Chondrocyte (in vitro differentiated cells): ENCODE measurements at regions not wholly inside any gene's neighbourhood (a gene's known extent, or its start where the extent isn't known, plus 50 kb on each side); places are given as distances from the start of the nearest gene placed in this dataset.

Experiments
- DNase-seq: peaks from one replicate; pipeline ENCODE4 v3.0.0; 2021; ENCODE audit warnings: mixed read lengths, low spot score
- H3K27ac Mint-ChIP-seq: one replicate; pipeline ENCODE4 v1.8.0; 2021; ENCODE audit warnings: mild to moderate bottlenecking, moderate library complexity, mixed read lengths; ENCODE audit not compliant: unreplicated experiment
- H3K27me3 Mint-ChIP-seq: 2 replicates; pipeline ENCODE4 v1.8.0; 2021; ENCODE audit warnings: low read depth, mixed read lengths
- H3K36me3 Mint-ChIP-seq: 2 replicates; pipeline ENCODE4 v1.8.0; 2021; ENCODE audit warnings: low read depth, mixed read lengths
- H3K4me1 Mint-ChIP-seq: 2 replicates; pipeline ENCODE4 v1.8.0; 2021; ENCODE audit warnings: low read depth, mild to moderate bottlenecking, mixed read lengths
- H3K4me3 Mint-ChIP-seq: one replicate; pipeline ENCODE4 v1.8.0; 2021; ENCODE audit warnings: mild to moderate bottlenecking, moderate library complexity, mixed read lengths; ENCODE audit not compliant: unreplicated experiment
- H3K9me3 Mint-ChIP-seq: 2 replicates; pipeline ENCODE4 v1.8.0; 2021; ENCODE audit warnings: low read depth, mixed read lengths
- TF ChIP-seq, protein P1 (sequence below): fragments of 200-600 bp; sonication (generic); IDR thresholded peaks from 2 replicates; pipeline ENCODE4 v1.5.0; 2021; ENCODE audit warnings: antibody characterized with exemption, mild to moderate bottlenecking, moderate library complexity

DNA sequence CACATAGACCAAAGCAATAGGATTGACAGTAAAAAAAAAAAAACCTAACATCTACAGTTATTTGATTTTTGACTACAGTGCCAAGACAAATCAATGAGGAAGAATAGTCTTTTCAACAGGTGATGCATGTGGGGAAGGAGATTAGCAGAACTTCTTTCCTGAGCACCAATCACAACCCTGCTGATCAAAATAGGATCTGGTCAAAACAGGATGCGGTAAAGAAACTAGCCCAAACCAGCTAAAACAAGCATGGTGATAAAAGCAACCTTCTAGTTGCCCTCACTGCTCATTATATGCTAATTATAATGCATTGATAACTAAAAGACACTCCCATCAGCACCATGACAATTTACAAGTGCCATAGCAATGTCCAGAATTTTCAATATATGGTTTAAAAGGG, 667.5 kb downstream of the GRXCR1 start:
- H3K27ac Mint-ChIP-seq, result no peak overlapping the region
- no peak for DNase-seq
- peaks cover 2% of the 10 kb centered on the region for H3K27me3 Mint-ChIP-seq
- no peaks in the 10 kb centered on the region for H3K4me1 Mint-ChIP-seq
- H3K4me3 Mint-ChIP-seq, result no peak overlapping the region
- H3K9me3 Mint-ChIP-seq, result peaks cover 16% of the 10 kb centered on the region
- TF ChIP-seq, protein P1, sequence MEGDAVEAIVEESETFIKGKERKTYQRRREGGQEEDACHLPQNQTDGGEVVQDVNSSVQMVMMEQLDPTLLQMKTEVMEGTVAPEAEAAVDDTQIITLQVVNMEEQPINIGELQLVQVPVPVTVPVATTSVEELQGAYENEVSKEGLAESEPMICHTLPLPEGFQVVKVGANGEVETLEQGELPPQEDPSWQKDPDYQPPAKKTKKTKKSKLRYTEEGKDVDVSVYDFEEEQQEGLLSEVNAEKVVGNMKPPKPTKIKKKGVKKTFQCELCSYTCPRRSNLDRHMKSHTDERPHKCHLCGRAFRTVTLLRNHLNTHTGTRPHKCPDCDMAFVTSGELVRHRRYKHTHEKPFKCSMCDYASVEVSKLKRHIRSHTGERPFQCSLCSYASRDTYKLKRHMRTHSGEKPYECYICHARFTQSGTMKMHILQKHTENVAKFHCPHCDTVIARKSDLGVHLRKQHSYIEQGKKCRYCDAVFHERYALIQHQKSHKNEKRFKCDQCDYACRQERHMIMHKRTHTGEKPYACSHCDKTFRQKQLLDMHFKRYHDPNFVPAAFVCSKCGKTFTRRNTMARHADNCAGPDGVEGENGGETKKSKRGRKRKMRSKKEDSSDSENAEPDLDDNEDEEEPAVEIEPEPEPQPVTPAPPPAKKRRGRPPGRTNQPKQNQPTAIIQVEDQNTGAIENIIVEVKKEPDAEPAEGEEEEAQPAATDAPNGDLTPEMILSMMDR, result no peak
- no peaks in the 10 kb centered on the region for H3K36me3 Mint-ChIP-seq

- TF ChIP-seq, protein P1, result no peak
Observed at GRCh38 chr4:43564107-43564506, 671.6 kb downstream of the GRXCR1 start.

GRCh38 chr4:43564591-43564990, 672.1 kb downstream of the GRXCR1 start:
- H3K27ac Mint-ChIP-seq, result no peak overlapping the region
- no peak overlapping the region for H3K4me3 Mint-ChIP-seq
- TF ChIP-seq, protein P1, result no peak
- no peak for DNase-seq
- H3K27me3 Mint-ChIP-seq, result peaks cover 2% of the 10 kb centered on the region
- no peaks in the 10 kb centered on the region for H3K36me3 Mint-ChIP-seq
- no peaks in the 10 kb centered on the region for H3K9me3 Mint-ChIP-seq
- no peaks in the 10 kb centered on the region for H3K4me1 Mint-ChIP-seq

More at GRCh38 chr4:43564107-43564506, 671.6 kb downstream of the GRXCR1 start:
- Mint-ChIP-seq H3K4me3 (no peak overlapping the region), H3K9me3 (no peaks in the 10 kb centered on the region), H3K27me3 (peaks cover 2% of the 10 kb centered on the region), H3K27ac (no peak overlapping the region), H3K4me1 (no peaks in the 10 kb centered on the region), H3K36me3 (no peaks in the 10 kb centered on the region)
- DNase-seq, result no peak

GRCh38 chr4:43567644-43568043, 675.1 kb downstream of the GRXCR1 start:
- Mint-ChIP-seq H3K27me3 (peaks cover 2% of the 10 kb centered on the region), H3K27ac (no peak overlapping the region), H3K36me3 (no peaks in the 10 kb centered on the region), H3K9me3 (no peaks in the 10 kb centered on the region), H3K4me1 (no peaks in the 10 kb centered on the region), H3K4me3 (no peak overlapping the region)
- TF ChIP-seq, protein P1, result no peak
- DNase-seq, result no peak

- DNase-seq, result no peak
- Mint-ChIP-seq H3K4me3 (no peak overlapping the region), H3K4me1 (no peaks in the 10 kb centered on the region), H3K27me3 (no peaks in the 10 kb centered on the region), H3K36me3 (no peaks in the 10 kb centered on the region), H3K9me3 (peaks cover 12% of the 10 kb centered on the region), H3K27ac (no peak overlapping the region)
- TF ChIP-seq, protein P1, result no peak
Observed at GRCh38 chr4:43586813-43587212, 694.3 kb downstream of the GRXCR1 start.
